GM19193 (cell line): ENCODE measurements at regions not wholly inside any gene's neighbourhood (a gene's known extent, or its start where the extent isn't known, plus 50 kb on each side); places are given as distances from the start of the nearest gene placed in this dataset.

Experiments used
- POLR2A ChIP-seq: IDR thresholded peaks from 4 replicates; pipeline ENCODE4 v1.6.1; 2011; ENCODE audit not compliant: insufficient read depth, insufficient read length; ENCODE audit errors: extremely low read depth

DNA sequence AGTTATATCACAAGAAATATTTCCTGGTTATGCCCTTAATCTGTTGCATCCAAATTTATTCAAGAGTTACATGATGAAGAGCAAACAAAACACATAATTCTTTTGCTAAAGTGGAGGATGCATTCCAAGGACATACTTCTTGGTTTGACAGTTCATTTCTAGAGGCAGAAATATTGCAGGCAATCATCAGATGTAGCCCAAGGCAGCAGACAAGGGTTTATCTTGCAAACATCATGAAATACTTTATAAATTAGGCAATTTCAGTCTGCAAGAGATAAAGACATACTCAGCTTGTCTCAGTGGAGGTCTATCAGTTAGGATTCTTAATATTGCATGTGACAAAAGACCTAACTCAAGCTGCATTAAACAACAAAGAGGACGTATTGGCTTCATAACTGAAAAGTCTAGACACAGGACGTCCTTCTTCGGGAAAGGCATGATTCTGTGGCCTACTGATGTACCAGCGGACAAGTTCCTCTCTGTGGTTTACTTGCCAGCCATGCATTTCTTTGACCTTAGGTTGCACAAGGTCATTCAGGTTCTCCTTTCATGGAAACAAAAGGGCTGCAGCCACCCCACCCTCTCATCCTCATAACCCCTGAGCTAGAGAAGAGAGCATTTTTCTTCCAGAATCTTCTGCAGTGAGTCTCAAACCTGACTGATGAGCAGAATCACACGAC lies 204.1 kb downstream of the KATNAL1 start:
- no peak for TF ChIP-seq POLR2A

DNA sequence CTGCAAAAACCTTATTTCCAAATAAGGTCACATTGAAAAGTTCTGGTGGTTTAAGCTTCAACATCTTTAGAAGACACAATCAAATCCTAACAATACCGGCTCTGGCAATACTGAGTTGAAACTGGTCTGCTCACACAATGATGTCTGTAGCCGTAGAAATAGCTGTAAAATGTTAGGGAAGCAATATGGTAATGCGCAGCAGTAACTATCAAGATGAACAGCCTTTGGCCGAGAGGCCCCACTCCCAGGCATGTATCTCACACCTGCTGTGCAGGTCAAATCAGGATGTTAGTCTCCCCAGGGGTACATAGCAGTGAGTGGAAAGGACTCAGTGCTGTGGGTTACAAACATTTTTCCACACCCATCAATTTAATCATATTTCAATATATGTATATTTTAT lies 207.1 kb downstream of the KATNAL1 start:
- TF ChIP-seq POLR2A = no peak

DNA sequence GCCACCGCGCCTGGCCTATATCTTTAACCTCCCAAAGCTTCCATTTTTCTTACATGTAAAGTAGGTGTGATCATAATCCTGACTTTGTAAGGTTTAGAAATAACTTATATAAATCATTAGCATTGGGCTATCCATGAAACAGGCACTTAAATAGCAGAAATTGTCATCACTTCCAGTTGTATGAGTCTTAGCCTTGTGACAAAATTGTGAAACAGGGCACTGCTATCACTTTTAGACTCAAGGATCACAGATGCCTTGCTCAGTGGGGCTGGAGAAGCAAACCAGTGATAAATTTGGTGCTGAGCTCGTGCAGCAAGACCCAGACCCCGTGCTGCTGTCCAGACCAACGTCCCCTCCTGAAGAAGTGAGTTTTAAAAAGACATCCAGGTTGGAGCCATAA lies 209.7 kb downstream of the KATNAL1 start:
- no peak for TF ChIP-seq POLR2A

DNA sequence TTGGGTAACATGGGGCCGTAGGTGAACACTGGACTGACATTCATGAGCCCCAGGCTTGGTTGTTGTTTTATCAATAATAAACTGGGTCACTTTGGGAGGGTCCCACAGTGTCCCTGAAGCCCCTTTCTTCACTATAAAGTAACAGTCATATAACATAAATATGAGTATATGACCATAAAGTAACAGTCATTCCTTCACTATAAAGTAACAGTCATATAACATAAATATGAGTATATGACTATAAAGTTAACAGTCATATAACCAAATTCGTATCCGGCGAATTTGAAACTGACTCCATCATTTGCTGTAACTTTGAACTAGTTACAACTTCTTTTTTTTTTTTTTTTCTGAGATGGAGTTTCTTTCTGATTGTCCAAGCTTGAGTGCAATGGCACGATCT lies 210.3 kb downstream of the KATNAL1 start:
- TF ChIP-seq POLR2A = no peak

DNA sequence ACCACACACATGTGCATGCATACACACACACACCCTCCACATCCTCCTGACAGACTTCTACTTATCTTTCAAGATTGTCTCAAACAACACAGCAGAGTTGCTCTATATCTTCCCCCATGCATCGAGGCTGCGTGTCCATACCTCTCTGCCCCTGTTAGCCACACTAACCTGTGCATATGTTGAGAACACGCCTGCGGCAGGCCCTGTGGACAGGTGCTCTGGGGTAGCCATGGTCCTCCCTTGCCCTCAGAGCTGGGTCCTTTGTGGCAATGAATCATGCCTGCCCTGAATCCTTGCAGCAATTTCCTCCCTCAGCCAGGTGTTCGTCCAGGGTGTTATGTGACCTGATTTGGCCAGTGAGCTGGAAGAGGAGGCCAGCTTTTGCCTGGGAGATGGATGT lies 213.3 kb downstream of the KATNAL1 start:
- no peak for TF ChIP-seq POLR2A

DNA sequence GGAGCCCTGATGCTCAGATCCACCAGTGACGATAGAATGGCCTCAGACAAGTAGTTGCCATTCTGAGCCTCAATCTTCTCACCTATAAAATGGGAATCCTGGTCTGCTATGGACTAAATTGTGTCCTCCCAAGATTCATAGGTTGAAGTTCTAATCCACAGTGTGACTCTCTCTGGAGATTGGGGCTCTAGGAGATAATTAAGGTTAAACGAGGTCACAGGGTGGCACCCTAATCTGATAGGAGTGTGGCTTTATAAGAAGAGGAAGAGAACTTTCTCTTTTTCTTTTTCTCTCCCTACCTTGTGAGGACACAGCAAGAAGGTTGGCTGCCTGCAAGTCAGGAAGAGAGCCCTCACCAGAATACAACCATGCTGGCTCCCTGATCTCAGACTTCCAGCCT lies 214.1 kb downstream of the KATNAL1 start:
- no peak for TF ChIP-seq POLR2A

DNA sequence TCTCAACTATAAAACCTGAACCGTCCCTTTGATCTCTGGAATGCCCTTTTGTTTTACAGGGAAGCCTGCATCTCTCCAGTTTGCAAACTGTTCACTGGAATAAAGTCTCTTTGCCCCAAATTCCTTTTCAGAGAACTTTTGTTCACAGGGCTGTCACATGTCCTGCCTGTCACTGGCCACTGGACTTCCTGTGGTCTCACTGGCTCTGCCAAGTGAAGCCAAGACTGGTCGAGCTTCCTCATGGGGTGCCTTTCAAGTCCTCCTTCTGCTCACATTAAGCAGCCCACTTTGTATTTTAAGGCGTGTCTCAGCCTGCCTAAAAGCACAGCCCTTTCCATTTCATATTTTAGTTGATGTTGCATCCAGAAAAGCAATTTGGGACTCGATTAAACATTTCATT lies 215.7 kb downstream of the KATNAL1 start:
- no peak for TF ChIP-seq POLR2A

DNA sequence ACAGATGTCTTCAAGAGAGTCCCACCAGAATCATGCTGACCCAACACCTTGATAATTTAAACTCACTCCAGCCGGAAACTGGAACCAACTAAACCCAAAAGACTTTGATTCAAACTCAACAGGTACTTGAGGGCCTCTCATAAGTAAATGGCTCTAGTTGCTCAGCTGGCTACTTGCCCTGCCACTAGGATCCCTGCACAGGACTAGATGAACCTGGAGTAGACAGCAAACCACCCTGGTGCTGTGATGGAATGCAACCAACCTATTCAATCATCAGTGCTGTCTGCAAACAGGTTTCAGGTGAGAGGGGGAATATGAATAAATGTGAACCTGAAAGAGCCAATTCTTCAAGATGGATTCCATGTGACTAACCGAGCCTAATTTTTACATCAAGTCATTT lies 216.3 kb downstream of the KATNAL1 start:
- TF ChIP-seq POLR2A = no peak

DNA sequence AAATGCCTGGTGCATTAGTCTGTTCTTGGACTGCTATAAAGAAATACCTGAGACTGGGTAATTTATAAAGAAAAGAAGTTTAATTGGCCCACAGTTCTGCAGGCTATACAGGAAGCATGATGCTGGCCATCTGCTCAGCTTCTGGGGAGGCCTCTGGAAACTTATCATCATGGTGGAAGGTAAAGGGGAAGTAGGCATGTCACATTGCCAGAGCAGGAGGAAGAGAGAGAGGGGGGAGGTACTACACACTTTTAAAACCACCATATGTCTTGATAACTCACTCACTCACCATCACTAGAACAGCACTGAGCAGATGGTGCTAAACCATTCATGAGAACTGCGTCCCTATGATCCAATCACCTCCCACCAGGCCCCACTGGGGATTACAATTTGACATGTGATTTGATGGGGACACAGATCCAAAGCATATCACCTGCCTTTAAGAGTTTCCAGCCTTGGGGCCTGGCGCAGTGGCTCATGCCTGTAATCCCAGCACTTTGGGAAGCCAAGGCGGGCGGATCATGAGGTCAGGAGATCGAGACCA lies 219.0 kb downstream of the KATNAL1 start:
- no peak for TF ChIP-seq POLR2A

DNA sequence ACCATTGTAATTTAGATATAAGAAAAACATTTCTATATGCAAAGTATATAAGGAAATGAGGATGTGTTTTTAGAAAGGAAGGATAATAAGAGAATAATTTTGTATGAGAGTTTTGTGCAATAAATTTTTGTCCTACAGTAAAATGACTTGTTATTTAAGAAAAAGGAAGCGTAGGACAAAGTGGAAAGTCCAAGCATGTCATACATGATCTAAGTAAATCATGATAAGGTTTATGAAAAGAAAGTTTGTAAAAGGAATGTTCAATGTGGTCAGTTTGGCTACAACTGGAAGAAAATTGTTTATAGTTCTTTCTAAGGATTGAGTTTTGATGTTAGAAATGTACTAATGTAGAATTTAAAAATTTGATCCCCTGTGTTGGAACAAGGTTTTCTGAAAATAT lies 222.3 kb downstream of the KATNAL1 start:
- no peak for TF ChIP-seq POLR2A

DNA sequence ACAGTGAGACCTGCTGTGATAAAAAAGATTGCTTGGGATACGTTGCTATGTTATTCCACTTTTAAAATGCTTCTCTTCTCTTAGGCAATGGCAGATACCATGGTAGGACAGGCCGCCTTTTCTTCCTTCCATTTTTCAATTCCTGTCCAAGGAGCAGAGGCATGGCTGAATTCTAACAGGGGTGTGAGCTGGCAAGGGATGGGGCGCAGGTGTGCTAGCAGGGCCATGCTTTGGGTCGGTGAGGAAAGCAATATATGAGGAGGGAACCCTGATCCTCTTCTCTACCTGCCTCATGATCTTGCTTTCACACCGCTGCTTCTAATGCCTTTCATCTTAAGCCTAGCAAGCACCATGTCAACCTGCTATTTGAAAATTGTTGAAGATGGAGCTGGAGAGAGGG lies 225.0 kb downstream of the KATNAL1 start:
- no peak for TF ChIP-seq POLR2A

DNA sequence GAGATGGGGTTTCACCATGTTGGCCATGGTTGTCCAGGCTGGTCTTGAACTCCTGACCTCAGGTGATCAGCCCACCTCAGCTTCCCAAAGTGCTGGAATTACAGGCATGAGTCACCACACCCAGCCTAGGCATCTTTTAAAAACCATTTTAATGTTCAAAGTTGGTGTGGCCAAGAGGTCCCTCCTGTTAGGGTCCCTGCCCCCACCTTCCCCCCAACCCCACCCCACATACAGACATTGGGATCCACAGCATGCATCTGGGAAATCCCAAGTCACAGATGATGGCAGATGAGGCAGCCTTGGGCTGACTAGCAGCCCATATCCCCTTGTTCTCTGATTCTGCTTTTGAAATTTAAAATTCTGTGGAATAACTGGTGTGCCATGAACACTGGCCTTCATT lies 226.0 kb downstream of the KATNAL1 start:
- no peak for TF ChIP-seq POLR2A

DNA sequence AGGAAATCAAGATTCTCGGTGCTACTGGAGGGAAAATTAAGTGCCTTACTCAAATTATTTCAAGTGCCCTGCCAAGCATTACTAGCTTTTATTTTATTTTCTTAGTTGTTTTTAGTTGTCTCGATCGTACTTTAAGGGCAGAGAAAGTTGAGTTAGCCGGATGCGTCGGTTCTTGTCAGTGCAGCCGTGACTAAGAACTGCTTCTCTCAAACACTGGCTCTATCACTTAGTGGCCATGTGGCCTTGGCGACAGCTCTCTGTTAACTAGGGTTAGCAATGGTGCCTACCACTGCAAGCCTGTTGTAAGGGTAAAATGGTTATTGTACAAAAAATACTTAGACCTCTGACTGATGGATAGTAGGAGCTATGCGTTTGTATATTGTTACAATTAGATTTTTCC lies 227.8 kb downstream of the KATNAL1 start:
- TF ChIP-seq POLR2A = no peak

DNA sequence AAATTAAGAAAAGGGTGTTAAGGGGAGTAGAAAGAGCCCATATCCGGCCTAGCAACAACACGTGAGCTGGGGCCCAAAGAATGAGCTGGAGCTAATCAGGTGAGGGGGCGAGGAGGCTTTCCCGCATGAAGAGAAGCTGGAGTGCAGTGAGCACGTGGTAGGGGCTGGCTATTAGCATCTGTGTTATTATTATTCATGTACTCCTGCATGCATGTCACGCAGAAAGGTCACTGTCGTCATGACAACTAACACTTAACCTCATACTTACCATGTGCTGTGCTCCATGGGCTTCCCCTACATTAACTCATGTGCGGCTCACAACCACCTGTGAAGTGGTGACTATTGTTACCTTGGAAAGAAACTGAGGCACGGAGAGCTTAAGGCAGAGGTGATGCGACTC lies 227.6 kb upstream of the UBL3 start:
- TF ChIP-seq POLR2A = no peak

DNA sequence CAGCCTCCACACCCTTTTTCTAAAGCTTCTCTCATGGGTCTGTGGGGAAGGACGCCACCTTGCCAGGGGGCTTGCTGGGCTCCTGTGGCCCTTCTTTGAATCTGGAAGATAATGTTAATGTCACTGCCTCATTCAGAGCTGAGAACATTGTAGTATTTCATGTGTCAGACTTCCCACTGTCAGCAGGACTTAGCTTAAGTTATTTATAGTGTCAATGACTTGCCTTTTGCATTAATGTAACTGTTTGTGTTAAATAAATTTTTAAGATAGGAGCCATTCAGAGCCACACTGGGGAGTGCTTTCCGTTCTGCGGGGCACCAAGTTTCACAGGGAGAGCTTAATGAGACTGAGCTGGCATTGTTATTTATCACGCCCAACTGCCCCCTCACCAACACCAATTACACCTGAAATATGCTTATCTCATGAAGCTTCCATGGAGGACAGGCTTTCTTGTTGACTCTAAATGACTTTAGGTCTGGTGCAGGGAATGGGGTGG lies 226.9 kb upstream of the UBL3 start:
- no peak for TF ChIP-seq POLR2A

DNA sequence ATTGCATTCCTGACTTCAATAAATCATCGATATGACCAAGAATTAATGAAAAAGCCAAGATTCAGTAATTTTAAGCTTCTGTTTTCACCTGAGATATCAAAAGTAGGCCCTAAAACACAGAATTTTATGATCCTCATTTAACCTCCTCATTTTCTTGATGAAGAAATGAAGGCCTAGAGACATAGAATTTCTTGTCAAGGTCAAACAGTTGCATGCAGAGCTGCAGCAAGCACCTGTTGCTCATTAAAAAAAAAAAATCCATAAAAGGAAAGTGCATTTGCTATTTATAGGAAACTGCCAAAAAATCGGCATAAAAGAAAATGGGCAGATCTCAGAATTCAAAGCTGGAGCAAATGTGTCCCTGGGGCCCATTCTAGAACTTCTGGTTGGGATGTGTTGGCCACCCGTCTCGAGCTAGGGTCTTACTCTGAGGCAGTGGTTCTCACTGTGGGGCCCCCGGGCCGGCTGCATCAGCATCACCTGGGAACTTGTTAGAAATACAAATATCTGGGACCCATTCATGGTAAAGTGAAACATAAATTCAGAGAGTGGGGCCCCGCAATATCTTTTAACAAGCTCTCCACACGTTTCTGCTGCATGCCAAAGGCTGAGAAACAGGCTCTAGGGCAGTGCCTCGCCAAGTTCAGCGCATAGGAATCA lies 224.7 kb upstream of the UBL3 start:
- no peak for TF ChIP-seq POLR2A
